Chondrocyte (in vitro differentiated cells): ENCODE measurements at regions not wholly inside any gene's neighbourhood (a gene's known extent, or its start where the extent isn't known, plus 50 kb on each side); places are given as distances from the start of the nearest gene placed in this dataset.

Experiments used
- DNase-seq: peaks from one replicate; pipeline ENCODE4 v3.0.0; 2021; ENCODE audit warnings: mixed read lengths, low spot score
- H3K27ac Mint-ChIP-seq: one replicate; pipeline ENCODE4 v1.8.0; 2021; ENCODE audit warnings: mild to moderate bottlenecking, moderate library complexity, mixed read lengths; ENCODE audit not compliant: unreplicated experiment
- H3K27me3 Mint-ChIP-seq: 2 replicates; pipeline ENCODE4 v1.8.0; 2021; ENCODE audit warnings: low read depth, mixed read lengths
- H3K36me3 Mint-ChIP-seq: 2 replicates; pipeline ENCODE4 v1.8.0; 2021; ENCODE audit warnings: low read depth, mixed read lengths
- H3K4me1 Mint-ChIP-seq: 2 replicates; pipeline ENCODE4 v1.8.0; 2021; ENCODE audit warnings: low read depth, mild to moderate bottlenecking, mixed read lengths
- H3K4me3 Mint-ChIP-seq: one replicate; pipeline ENCODE4 v1.8.0; 2021; ENCODE audit warnings: mild to moderate bottlenecking, moderate library complexity, mixed read lengths; ENCODE audit not compliant: unreplicated experiment
- H3K9me3 Mint-ChIP-seq: 2 replicates; pipeline ENCODE4 v1.8.0; 2021; ENCODE audit warnings: low read depth, mixed read lengths
- TF ChIP-seq, protein P1 (sequence below): fragments of 200-600 bp; sonication (generic); IDR thresholded peaks from 2 replicates; pipeline ENCODE4 v1.5.0; 2021; ENCODE audit warnings: antibody characterized with exemption, mild to moderate bottlenecking, moderate library complexity

DNA sequence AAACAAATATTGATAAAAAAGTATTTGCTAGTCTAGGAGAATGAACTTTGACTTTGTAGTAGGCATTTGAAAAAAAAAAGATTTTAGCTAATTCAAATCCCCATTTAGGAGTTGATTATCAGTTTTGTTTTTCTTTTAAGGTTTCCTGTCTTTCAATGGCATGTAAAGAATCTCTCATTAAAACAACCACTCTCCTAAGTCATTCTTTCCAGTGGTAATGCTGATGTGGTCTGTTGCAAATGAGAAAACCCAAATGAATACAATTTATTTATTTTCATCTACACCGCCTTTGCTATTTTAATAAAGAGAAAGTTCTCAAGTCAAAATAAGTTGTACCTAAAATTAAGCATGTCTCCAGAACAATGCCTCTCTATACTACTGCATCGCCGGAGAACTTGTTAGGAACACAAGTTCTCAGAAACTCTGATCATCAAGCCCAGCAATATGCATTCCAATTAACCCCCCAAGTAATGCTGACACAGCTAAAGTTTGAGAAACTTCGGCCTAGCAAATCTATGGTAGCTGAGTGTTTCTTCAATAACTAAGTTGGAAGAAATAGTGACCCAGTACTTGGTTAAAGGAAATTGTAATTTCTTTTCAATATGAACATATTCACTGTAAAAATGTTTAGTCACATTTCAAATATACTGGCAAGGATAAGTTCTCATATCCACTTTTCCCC is 255.1 kb downstream of the PTPRC start:
- peaks cover 61% of the 10 kb centered on the region for H3K4me1 Mint-ChIP-seq
- no peak for DNase-seq
- TF ChIP-seq, protein P1, sequence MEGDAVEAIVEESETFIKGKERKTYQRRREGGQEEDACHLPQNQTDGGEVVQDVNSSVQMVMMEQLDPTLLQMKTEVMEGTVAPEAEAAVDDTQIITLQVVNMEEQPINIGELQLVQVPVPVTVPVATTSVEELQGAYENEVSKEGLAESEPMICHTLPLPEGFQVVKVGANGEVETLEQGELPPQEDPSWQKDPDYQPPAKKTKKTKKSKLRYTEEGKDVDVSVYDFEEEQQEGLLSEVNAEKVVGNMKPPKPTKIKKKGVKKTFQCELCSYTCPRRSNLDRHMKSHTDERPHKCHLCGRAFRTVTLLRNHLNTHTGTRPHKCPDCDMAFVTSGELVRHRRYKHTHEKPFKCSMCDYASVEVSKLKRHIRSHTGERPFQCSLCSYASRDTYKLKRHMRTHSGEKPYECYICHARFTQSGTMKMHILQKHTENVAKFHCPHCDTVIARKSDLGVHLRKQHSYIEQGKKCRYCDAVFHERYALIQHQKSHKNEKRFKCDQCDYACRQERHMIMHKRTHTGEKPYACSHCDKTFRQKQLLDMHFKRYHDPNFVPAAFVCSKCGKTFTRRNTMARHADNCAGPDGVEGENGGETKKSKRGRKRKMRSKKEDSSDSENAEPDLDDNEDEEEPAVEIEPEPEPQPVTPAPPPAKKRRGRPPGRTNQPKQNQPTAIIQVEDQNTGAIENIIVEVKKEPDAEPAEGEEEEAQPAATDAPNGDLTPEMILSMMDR = no peak
- H3K27me3 Mint-ChIP-seq = no peaks in the 10 kb centered on the region
- H3K9me3 Mint-ChIP-seq = no peaks in the 10 kb centered on the region
- H3K36me3 Mint-ChIP-seq = peaks cover 21% of the 10 kb centered on the region
- H3K27ac Mint-ChIP-seq = peak overlapping the region; percentile 83
- peak overlapping the region; percentile 8 for H3K4me3 Mint-ChIP-seq

DNA sequence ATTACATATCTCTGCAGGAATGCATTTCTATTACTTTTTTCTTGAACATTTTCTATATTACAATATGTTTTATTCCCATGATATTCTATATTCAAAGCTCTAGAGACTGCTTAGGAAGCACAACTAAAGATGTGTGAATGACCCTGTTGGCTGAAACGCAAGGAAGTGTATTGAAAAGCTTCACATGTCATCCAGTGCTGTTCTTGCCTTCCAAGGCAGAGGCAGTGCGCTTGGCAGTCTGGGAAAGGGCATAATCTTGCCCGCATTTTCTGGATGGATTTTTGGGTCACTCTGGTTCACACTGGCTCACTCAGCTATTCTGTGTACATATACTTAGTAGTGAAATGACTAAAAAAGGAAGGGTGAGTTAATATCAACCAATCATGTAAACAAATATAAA is 262.4 kb downstream of the PTPRC start:
- TF ChIP-seq, protein P1 = no peak
- Mint-ChIP-seq H3K27me3 (no peaks in the 10 kb centered on the region), H3K4me1 (peaks cover 53% of the 10 kb centered on the region), H3K4me3 (no peak overlapping the region), H3K27ac (peak overlapping the region; percentile 79), H3K36me3 (peaks cover 28% of the 10 kb centered on the region), H3K9me3 (no peaks in the 10 kb centered on the region)
- no peak for DNase-seq

DNA sequence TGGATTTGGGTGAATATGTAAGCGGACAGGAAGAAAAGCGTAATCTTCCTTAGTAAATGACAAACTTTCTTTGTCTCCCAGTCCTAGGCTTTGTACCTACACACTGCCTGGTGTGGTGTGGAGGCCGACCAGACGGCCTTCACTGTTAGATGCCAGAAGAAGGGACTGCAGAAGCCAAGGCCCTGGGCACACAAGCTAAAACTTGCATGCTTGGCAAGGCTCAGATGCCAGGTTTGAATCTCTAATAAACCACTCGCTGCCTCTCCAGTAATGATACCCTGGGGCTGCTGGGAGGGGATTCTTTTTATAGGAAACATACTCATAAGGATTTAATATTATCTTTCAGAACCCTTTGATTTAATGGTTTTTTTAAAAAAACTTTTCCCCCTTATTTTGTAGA is 263.8 kb downstream of the PTPRC start:
- peaks cover 65% of the 10 kb centered on the region for H3K4me1 Mint-ChIP-seq
- H3K27me3 Mint-ChIP-seq = no peaks in the 10 kb centered on the region
- DNase-seq = no peak
- H3K9me3 Mint-ChIP-seq = no peaks in the 10 kb centered on the region
- H3K4me3 Mint-ChIP-seq = no peak overlapping the region
- TF ChIP-seq, protein P1 = no peak
- peaks cover 28% of the 10 kb centered on the region for H3K36me3 Mint-ChIP-seq
- peak overlapping the region; percentile 96 for H3K27ac Mint-ChIP-seq

DNA sequence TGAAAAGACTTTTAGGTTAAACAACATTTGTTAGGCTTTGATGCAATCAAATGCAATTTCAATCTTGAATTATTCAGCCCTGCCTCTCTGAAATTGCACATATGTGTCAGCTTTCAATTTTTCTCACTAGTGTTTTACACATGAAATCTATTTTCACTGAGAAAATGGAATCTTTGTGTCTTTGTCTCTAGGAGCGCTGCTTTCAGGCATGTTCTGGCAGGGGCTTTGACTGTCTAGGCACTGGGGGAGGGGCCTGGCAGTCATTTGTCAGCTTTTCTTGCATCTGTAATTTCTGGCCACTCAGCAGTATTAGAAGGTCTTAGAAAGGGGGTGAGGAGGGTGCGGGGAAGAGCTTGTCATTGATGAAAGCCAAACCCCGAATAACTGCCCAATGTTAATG is 264.4 kb downstream of the PTPRC start:
- Mint-ChIP-seq H3K4me3 (no peak overlapping the region), H3K27me3 (no peaks in the 10 kb centered on the region), H3K9me3 (no peaks in the 10 kb centered on the region), H3K36me3 (peaks cover 27% of the 10 kb centered on the region), H3K27ac (peak overlapping the region; percentile 96), H3K4me1 (peaks cover 65% of the 10 kb centered on the region)
- no peak for DNase-seq
- TF ChIP-seq, protein P1 = no peak

DNA sequence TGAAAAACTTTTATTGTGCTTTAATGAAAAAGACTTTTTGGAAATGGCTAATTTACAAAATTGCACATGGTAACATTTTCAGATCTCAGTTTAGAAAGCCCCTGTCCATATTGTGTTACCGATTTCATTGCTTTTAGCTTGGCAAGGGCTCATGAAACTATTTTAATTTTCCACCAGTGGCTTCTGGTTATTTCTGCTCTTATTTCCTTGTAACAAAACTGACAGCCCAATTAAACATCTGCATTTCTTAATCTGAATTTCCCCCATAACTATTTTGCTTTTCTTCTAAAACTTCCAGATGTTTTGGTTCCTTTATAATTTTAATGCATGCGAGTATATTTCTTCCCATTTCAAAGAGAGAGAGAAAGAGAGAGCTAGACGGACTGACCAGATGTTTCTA is 264.8 kb downstream of the PTPRC start:
- Mint-ChIP-seq H3K4me1 (peaks cover 69% of the 10 kb centered on the region), H3K36me3 (peaks cover 27% of the 10 kb centered on the region), H3K4me3 (no peak overlapping the region), H3K27me3 (no peaks in the 10 kb centered on the region), H3K27ac (peak overlapping the region; percentile 96), H3K9me3 (no peaks in the 10 kb centered on the region)
- TF ChIP-seq, protein P1 = no peak
- DNase-seq = no peak
